Kidney tubule cell (primary cell): ENCODE measurements at regions not wholly inside any gene's neighbourhood (a gene's known extent, or its start where the extent isn't known, plus 50 kb on each side); places are given as distances from the start of the nearest gene placed in this dataset.

Experiments used
- DNase-seq: peaks from one replicate; pipeline ENCODE4 v3.0.0-alpha.2; 2018; ENCODE audit warnings: low spot score

DNA sequence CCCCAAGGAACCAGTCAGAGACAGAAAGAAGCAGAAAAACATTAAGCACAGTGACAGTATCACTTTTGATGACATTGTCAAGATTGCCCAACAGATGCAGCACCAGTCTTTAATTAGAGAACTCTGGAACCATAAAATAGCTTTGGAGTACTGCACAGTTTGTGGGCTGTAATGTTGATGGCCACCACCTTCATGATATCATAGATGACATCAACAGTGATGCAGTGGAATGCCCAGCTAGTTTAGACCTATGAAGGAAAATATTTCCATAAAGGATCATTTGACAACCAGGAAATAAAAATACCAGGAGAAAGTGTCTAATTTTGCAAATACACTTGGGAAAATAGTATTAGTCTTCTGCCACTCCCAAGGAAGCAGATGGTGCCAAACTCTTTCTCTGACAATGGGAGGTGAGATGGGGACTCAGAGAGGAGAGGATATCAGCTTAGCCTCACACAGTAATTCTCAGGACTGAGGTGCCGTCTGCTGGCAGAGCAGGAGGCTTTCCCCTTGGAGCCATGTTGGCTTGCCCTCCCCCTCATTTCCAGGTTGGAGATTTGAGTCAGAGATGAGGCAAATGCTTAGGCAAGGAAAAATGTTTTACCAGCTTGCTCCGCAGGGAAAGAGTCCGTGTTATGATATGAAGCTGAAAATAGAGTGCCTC lies 107.5 kb upstream of the CELF4 start:
- DNase-seq, result no peak

GRCh38 chr18:37672001-37672400 lies 106.4 kb upstream of the CELF4 start:
- no peak for DNase-seq

DNA sequence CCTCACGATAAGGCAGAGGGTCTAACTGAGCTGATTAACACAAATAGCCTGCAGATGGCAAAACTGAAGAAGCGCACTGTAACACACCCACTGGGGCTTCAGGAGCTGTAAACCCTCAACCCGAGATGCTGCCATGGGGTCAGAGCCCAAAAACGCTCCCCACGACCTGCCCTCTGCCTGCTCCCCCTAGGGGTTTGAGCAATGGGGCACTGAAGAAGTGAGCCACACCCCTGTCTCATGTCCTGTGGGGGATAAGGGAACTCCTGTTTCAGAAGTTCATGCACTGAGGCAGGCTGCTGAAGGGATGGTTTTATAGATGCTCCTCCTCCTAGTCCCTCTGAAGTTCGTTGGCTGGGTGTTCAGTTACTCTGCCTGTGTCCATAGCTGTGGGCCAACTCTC lies 105.9 kb upstream of the CELF4 start:
- DNase-seq, result no peak

GRCh38 chr18:37671119-37671518 lies 105.5 kb upstream of the CELF4 start:
- DNase-seq, result no peak

DNA sequence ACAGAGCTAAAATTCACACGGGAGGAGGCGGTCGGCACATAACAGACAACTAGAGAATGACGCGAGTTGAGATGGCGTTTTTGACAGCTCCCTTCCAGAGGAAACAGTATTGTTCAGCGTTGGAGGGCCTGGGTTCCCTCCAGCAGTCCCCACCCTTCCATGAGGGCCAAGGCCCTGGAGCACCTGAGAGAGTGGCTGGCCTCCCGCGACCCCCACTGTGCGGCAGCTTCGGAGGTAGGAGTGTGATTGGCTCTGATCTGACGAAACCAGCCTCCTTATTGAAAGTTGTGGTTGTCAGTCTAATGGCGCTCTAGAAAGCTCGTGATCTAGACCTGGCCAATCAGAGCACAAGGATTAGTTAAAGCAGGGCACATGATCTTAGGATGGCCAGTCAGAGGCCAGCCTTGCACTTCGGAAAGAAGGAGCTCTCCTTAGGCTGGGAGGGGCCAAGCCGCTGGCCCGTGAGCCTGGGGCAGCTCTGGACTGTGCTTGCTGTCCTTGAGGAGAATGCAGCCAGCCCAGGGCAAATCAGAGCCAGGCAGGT lies 104.5 kb upstream of the CELF4 start:
- DNase-seq, result no peak

GRCh38 chr18:37668971-37669747 lies 103.6 kb upstream of the CELF4 start:
- DNase-seq, result no peak

- DNase-seq, result no peak
These were observed 102.2 kb upstream of the CELF4 start for GRCh38 chr18:37667836-37668235.

GRCh38 chr18:37666991-37667390 lies 101.4 kb upstream of the CELF4 start:
- DNase-seq, result no peak

- DNase-seq, result no peak
These were observed 100.9 kb upstream of the CELF4 start for GRCh38 chr18:37666451-37666850.

DNA sequence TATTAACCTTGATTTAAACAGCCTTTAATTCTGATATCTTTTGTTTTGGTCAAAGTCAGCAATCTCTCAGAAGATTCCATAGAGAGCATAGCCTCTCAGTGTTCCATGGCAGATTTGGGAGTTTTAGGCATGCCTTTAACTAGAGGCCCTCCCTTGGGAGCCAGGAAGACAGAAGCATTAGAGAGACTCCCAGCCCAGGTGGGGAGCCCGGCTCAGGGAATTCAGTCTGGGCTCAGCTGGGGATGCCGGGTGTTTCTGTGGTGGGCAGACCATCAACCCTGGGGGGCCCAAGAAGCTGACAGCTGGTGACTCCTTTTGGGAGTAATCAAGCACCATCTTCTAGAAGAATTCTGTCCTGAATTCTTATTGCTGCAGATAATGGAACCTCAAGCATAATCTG lies 99.7 kb upstream of the CELF4 start:
- no peak for DNase-seq

GRCh38 chr18:37663446-37663845 lies 97.8 kb upstream of the CELF4 start:
- no peak for DNase-seq

DNA sequence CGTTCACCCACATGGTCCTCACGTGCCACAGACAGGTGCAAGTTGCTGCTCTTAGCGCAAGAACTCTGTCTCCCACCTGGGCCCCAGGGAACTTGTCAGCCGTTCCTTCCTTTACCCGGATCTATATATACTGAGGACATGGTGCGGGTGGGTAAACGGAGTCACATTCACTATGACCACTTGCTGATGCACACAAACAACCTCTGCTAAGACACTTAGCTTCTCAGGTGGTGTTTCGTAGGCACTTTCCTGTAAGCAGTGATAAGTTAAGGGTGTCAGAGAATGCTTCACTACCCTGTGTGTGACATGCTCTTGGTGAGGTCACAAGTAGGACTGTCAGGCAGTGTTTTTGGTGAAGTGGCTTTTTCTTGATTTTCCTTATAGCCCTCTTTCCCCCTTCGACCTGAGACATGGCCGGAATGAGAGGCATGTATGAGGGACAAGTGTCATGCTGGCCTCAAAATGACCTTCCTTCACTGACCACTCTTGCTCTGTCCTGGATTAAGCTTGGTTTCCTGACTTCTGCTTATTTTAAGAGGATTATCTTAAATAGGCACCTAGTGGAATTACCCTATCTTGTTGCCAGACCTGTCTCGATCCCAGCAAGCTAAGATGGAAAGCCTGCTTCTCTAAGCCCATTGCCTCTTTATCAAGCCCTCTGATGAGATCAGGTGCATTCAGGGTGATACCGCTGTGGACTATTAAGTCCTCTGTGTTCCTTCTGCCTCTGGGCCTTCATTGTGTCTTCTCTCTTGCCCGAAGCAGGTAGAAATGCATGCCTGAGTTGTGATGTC lies 97.1 kb upstream of the CELF4 start:
- DNase-seq, result no peak

GRCh38 chr18:37662099-37662498 lies 96.5 kb upstream of the CELF4 start:
- DNase-seq, result no peak

DNA sequence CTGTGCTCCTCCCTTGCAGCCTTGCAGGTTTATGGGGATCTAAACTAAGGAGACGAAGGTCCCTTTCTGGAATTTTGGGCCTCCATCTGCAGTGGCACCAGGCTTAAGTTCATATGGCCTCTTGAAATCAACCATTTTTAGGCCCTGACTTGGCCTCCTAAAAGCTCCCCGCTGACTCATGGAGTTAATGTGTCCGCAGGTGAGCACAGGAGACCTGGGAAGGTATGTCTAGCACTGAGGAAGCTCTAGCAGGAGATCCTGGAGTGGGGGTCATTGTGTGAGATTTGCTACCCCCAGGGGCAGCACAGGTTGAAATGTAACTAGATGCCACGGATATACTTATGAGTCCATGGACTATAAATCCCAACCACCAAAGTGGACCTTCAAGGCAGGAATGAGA lies 95.9 kb upstream of the CELF4 start:
- DNase-seq, result no peak

DNA sequence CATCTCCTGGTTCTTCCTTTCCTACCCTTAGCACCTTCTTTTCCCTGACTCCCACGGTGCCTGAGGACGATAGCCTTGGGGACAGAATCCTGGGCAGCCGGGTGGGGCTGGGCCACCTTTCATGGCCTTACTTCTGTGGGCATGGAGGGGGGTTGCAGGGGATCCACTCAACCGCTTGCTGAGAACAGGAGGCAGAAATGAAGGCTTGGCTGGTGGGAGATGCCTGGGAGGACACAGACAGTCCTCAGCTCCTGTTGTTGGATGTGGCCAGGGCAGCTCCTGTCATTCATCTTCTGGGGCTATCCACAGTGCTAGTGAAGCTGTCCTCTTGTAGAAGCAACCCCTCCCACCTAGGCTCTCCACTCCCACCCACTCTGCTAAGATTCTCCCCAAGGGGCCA lies 95.5 kb upstream of the CELF4 start:
- DNase-seq, result no peak

DNA sequence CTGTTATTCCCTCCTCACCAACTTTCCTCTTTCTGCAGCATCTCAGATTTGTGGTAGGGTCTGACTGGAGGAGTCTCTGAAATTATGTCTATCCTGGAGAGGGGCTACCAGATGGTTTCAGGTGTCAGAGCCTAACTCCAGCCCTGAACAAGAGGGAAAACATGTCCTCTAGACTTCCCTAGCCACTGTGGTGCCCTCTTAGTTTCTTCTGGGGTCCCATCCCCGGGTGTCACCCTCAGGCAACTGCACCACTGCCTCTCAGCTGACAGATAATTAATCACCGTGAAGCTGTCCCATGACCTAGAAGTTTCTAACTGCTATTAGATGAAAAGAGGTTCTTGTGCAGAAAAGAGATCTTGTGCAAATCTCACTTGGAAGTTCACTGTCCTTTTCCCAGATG lies 95.1 kb upstream of the CELF4 start:
- DNase-seq, result no peak

DNA sequence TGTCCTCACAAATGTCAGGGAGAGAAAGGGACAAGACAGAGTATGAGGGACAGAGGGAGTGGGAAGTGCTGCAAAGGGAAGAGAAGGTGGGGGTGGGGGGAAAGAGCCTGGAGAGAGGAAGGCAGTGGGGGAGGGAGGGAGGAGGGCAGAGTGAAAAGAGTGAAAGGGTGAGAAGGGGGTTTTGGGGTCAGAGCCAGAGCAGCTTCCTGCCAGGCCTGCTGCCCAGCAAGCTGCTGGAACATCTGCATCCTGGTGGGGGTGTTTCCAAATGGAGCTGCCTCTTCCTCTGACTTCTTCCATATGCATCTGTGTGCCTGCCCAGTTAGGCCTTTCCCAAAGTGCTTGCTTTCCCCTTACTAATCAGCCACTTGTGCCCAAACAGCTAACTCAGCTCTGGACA lies 94.3 kb upstream of the CELF4 start:
- no peak for DNase-seq

GRCh38 chr18:37658894-37659293 lies 93.3 kb upstream of the CELF4 start:
- no peak for DNase-seq

- no peak for DNase-seq
These were observed 91.9 kb upstream of the CELF4 start for GRCh38 chr18:37657493-37657892.

DNA sequence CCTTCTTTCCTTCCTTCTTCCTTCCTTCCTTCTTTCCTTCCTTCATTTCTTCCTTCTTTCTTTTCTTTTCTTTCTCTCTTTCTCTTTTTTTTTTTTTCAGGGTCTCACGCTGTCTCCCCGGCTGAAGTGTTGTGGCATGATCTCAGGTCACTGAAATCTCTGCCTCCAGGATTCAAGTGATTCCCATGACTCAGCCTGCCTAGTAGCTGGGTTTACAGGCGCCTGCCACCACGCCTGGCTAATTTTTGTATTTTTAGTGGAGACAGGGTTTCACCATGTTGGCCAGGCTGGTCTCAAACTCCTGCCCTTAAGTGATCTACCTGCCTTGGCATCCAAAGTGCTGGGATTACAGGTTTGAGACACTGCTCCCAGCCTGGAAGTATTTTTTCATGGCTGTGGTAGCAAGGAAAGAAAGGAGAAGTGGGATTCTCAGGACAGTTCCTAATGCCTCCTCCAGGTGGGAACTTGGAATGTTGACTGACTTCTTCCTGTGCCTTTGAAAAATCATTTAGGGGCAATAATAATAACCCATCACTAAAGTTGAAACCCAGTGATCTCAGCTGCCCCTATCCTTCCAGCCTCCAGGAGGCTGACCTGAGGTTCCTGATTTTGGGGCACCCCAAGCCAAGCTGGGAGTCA lies 89.3 kb upstream of the CELF4 start:
- DNase-seq, result peak; percentile 63

DNA sequence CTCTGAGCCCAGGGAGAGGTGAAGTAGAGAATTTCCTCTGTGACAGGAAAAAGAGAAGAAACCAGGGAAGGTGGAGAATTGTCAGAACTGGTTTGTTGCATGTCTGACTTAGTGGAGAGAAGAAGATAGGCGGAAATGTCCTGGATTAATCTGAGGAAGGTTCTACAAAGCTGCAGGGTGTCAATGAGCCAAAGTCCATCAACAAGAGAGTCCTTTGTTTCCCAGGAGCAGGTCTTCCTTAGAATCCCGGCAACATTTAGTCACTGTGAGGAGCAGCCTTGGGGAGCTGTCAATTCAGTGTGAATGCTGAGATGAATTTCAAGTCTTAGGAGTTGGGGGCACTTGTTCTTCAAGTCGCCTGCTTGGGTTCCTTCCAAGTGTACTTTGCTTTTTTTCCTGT lies 88.4 kb upstream of the CELF4 start:
- DNase-seq, result no peak

DNA sequence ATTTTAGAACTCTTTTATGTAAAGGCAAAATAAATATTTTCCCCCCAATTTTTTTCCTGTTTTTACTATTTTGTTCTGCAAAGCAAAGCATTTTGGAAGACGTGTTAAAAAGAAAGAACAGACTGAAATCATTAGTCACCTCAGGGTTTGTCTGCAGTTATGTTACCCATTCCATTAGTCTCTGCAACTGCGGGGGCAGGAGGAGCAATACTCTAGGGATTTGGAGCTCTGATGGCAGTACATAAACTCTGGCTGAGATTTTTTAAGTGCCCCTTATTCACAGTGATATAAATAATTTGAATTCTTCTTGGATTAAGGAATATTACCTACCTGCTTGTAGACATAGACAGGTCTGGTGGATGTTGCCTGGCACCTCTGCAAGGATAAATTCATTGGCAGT lies 88.0 kb upstream of the CELF4 start:
- no peak for DNase-seq
